Keratinocyte (primary cell): ENCODE measurements at regions not wholly inside any gene's neighbourhood (a gene's known extent, or its start where the extent isn't known, plus 50 kb on each side); places are given as distances from the start of the nearest gene placed in this dataset.

ENCODE experiments used
- DNase-seq: peaks from one replicate; pipeline ENCODE4 v3.0.0-alpha.2; 2011; ENCODE audit warnings: low read depth, missing footprints, low spot score
- FAIRE-seq: peaks from 2 replicates; lab custom pipeline; 2011; peaks lifted over from hg19 to GRCh38; lab: Jason Lieb, UNC
- H2AFZ ChIP-seq: 2 replicates; pipeline ENCODE4 v1.6.0; 2012; ENCODE audit warnings: low read length, control low read depth, inconsistent platforms; ENCODE audit not compliant: control insufficient read depth
- H3K27ac ChIP-seq: 2 replicates; pipeline ENCODE4 v1.5.1; 2011; ENCODE audit warnings: low read length; ENCODE audit not compliant: control insufficient read depth, insufficient read depth
- H3K27me3 ChIP-seq: 3 replicates; pipeline ENCODE4 v1.6.0; 2011; ENCODE audit warnings: low read length; ENCODE audit not compliant: control insufficient read depth, insufficient read depth; ENCODE audit errors: extremely low read depth
- H3K36me3 ChIP-seq, 2 experiments: 2 replicates in 1 of 2; 3 replicates in 1 of 2; pipeline ENCODE4 v1.5.1; 2011; ENCODE audit warnings: low read length in 2 of 2, mild to moderate bottlenecking in 1 of 2; ENCODE audit not compliant: control insufficient read depth in 2 of 2, insufficient read depth in 2 of 2; ENCODE audit errors: extremely low read depth in 1 of 2
- H3K4me1 ChIP-seq: 3 replicates; pipeline ENCODE4 v1.5.1; 2011; ENCODE audit warnings: low read length; ENCODE audit not compliant: control insufficient read depth, insufficient read depth; ENCODE audit errors: extremely low read depth
- H3K4me2 ChIP-seq: 3 replicates; pipeline ENCODE4 v1.6.0; 2011; ENCODE audit warnings: low read depth, low read length; ENCODE audit not compliant: control insufficient read depth, insufficient read depth; ENCODE audit errors: extremely low read depth
- H3K4me3 ChIP-seq, 3 experiments: fragments of 200-600 bp in 1 of 3; sonication (generic) in 1 of 3; 2 replicates in 2 of 3; 3 replicates in 1 of 3; pipeline ENCODE4 v1.5.1; 2011 to 2016; ENCODE audit warnings: low read length in 3 of 3, mild to moderate bottlenecking in 3 of 3, control low read depth in 2 of 3, inconsistent platforms in 1 of 3, low read depth in 1 of 3, mixed read lengths in 1 of 3, mixed run types in 1 of 3, moderate library complexity in 1 of 3; ENCODE audit not compliant: control insufficient read depth in 2 of 3, insufficient read depth in 2 of 3; ENCODE audit errors: extremely low read depth in 1 of 3
- H3K79me2 ChIP-seq: 2 replicates; pipeline ENCODE4 v1.6.0; 2012; ENCODE audit warnings: low read length; ENCODE audit not compliant: control insufficient read depth, insufficient read depth
- H3K9ac ChIP-seq: 3 replicates; pipeline ENCODE4 v1.6.0; 2011; ENCODE audit warnings: low read length; ENCODE audit not compliant: control insufficient read depth, insufficient read depth; ENCODE audit errors: extremely low read depth
- H3K9me1 ChIP-seq: 3 replicates; pipeline ENCODE4 v1.6.0; 2011; ENCODE audit warnings: low read length; ENCODE audit not compliant: control insufficient read depth, insufficient read depth; ENCODE audit errors: extremely low read depth
- H3K9me3 ChIP-seq: 2 replicates; pipeline ENCODE4 v1.5.1; 2012; ENCODE audit warnings: low read depth, low read length; ENCODE audit not compliant: control insufficient read depth
- H4K20me1 ChIP-seq: 3 replicates; pipeline ENCODE4 v1.6.0; 2011; ENCODE audit warnings: low read length; ENCODE audit not compliant: control insufficient read depth, insufficient read depth; ENCODE audit errors: extremely low read depth
- CTCF ChIP-seq, 3 experiments: IDR thresholded peaks in 1 of 3; conservative IDR thresholded peaks in 1 of 3; optimal IDR thresholded peaks in 1 of 3; 2 replicates in 2 of 3; 3 replicates in 1 of 3; pipeline versions ENCODE3 to v1.5.1; 2011; ENCODE audit warnings: low read length in 3 of 3, mild to moderate bottlenecking in 3 of 3, moderate library complexity in 2 of 3, control low read depth in 1 of 3, inconsistent platforms in 1 of 3; ENCODE audit not compliant: insufficient read depth in 2 of 3; ENCODE audit errors: extremely low read depth in 1 of 3
- EZH2 ChIP-seq: IDR thresholded peaks from one replicate; pipeline ENCODE4 v1.6.1; 2012; ENCODE audit warnings: inconsistent platforms, mild to moderate bottlenecking, low read length, moderate library complexity
- dilution Hi-C: fragments of 300-500 bp; cut with MboI; formaldehyde crosslinking; loops from one replicate; pipeline ENCODE4 v1.7.0; 2020; ENCODE audit warnings: low sequenced_read_pairs; ENCODE audit not compliant: extremely low pct_ligation_motif_present

- H3K4me1 ChIP-seq: no peaks in the 10 kb centered on the region
- no peaks in the 10 kb centered on the region for H3K36me3 ChIP-seq
- no peaks in the 10 kb centered on the region for H3K9me1 ChIP-seq
- no peaks in the 10 kb centered on the region for H3K27me3 ChIP-seq
- no peak overlapping the region for H3K4me3 ChIP-seq
- H3K4me2 ChIP-seq: no peak overlapping the region
- dilution Hi-C loops: no loop called here
- no peak for DNase-seq
- no peak for TF ChIP-seq EZH2
- TF ChIP-seq CTCF (optimal IDR thresholded peaks at IDR 0.05 in 1 of 3, IDR thresholded peaks at IDR 0.05 in 1 of 3, conservative IDR thresholded peaks at IDR 0.05 in 1 of 3; ENCODE audit: extremely low read depth in 1 of 3, insufficient read depth in 2 of 3, low read length in 3 of 3): no peak
- FAIRE-seq: no peak
- H3K79me2 ChIP-seq: no peaks in the 10 kb centered on the region
- H3K9me3 ChIP-seq: no peaks in the 10 kb centered on the region
- no peak overlapping the region for H3K27ac ChIP-seq
- H3K9ac ChIP-seq: no peak overlapping the region
- no peaks in the 10 kb centered on the region for H4K20me1 ChIP-seq
- H2AFZ ChIP-seq: no peak overlapping the region
Measured at GRCh38 chr2:221064880-221065279, 507.2 kb downstream of the EPHA4 start.

- Histone ChIP-seq H3K4me2 (no peak overlapping the region), H3K9me1 (no peaks in the 10 kb centered on the region), H3K27ac (no peak overlapping the region), H3K4me3 (no peak overlapping the region), H3K79me2 (no peaks in the 10 kb centered on the region), H3K4me1 (no peaks in the 10 kb centered on the region), H3K36me3 (no peaks in the 10 kb centered on the region), H3K9ac (no peak overlapping the region), H4K20me1 (no peaks in the 10 kb centered on the region), H3K9me3 (no peaks in the 10 kb centered on the region), H2AFZ (no peak overlapping the region), H3K27me3 (no peaks in the 10 kb centered on the region)
- FAIRE-seq (no peak), DNase-seq (no peak)
- dilution Hi-C loops: no loop called here
- TF ChIP-seq CTCF (optimal IDR thresholded peaks at IDR 0.05 in 1 of 3, IDR thresholded peaks at IDR 0.05 in 1 of 3, conservative IDR thresholded peaks at IDR 0.05 in 1 of 3; ENCODE audit: extremely low read depth in 1 of 3, insufficient read depth in 2 of 3, low read length in 3 of 3) (peak in 1 of 3 experiments; percentile 8), EZH2 (no peak)
Measured at GRCh38 chr2:221068123-221068522, 504.0 kb downstream of the EPHA4 start.
